ENCODE measurements at regions not wholly inside any gene's neighbourhood (a gene's known extent, or its start where the extent isn't known, plus 50 kb on each side); places are given as distances from the start of the nearest gene placed in this dataset.

GRCh38 chr17:5896215-5896614 is 174.0 kb upstream of the WSCD1 start:
- ATAC-seq (no peak), DNase-seq (ENCODE audit: low spot score) (no peak)
- Mint-ChIP-seq H3K27ac (no peak overlapping the region), H3K4me3 (no peak overlapping the region), H3K27me3 (ENCODE audit: insufficient read depth, low read depth, poor library complexity) (peaks cover 6% of the 10 kb centered on the region), H3K4me1 (peaks cover 36% of the 10 kb centered on the region), H3K9me3 (peaks cover 13% of the 10 kb centered on the region), H3K36me3 (ENCODE audit: low read depth) (peaks cover 11% of the 10 kb centered on the region)
- H3K27ac ChIP-seq (ENCODE audit: low read depth) = no peak overlapping the region
- H4K20me1 ChIP-seq (replicated peaks; ENCODE audit: insufficient read depth) = no peaks in the 10 kb centered on the region
- no peak overlapping the region for H2AFZ ChIP-seq
- peaks cover 36% of the 10 kb centered on the region for H3K4me1 ChIP-seq (ENCODE audit: insufficient read depth)
- no peak overlapping the region for H3K4me3 ChIP-seq
- H3K4me2 ChIP-seq = no peak overlapping the region
- no peaks in the 10 kb centered on the region for H3K79me2 ChIP-seq (replicated peaks; ENCODE audit: insufficient read depth)
- no peaks in the 10 kb centered on the region for H3K27me3 ChIP-seq (ENCODE audit: insufficient read depth)
- peaks cover 9% of the 10 kb centered on the region; the same call in 1 of the 2 replicates for H3K9me2 ChIP-seq (ENCODE audit: insufficient read depth)
- TF ChIP-seq NANOG (IDR thresholded peaks at IDR 0.05; ENCODE audit: borderline replicate concordance) (no peak), ZNF462 (CRISPR knock-in tag; IDR thresholded peaks at IDR 0.05) (no peak), ZNF114 (CRISPR knock-in tag; IDR thresholded peaks at IDR 0.05) (no peak), POLR2AphosphoS5 (IDR thresholded peaks at IDR 0.05; ENCODE audit: low read depth) (no peak), STAT1 (IDR thresholded peaks at IDR 0.05; ENCODE audit: unreplicated experiment) (no peak), CREB1 (CRISPR knock-in tag; IDR thresholded peaks at IDR 0.05; ENCODE audit: low read depth) (no peak), ETS1 (IDR thresholded peaks at IDR 0.05) (no peak), JUNB (IDR thresholded peaks at IDR 0.05; ENCODE audit: unreplicated experiment) (no peak), ZNF331 (CRISPR knock-in tag; IDR thresholded peaks at IDR 0.05; ENCODE audit: low read depth) (no peak), EZH2 (IDR thresholded peaks at IDR 0.05; ENCODE audit: low read depth, unreplicated experiment) (no peak), EZH2phosphoT487 (IDR thresholded peaks at IDR 0.05; ENCODE audit: unreplicated experiment) (no peak)
- TF ChIP-seq, protein P1, sequence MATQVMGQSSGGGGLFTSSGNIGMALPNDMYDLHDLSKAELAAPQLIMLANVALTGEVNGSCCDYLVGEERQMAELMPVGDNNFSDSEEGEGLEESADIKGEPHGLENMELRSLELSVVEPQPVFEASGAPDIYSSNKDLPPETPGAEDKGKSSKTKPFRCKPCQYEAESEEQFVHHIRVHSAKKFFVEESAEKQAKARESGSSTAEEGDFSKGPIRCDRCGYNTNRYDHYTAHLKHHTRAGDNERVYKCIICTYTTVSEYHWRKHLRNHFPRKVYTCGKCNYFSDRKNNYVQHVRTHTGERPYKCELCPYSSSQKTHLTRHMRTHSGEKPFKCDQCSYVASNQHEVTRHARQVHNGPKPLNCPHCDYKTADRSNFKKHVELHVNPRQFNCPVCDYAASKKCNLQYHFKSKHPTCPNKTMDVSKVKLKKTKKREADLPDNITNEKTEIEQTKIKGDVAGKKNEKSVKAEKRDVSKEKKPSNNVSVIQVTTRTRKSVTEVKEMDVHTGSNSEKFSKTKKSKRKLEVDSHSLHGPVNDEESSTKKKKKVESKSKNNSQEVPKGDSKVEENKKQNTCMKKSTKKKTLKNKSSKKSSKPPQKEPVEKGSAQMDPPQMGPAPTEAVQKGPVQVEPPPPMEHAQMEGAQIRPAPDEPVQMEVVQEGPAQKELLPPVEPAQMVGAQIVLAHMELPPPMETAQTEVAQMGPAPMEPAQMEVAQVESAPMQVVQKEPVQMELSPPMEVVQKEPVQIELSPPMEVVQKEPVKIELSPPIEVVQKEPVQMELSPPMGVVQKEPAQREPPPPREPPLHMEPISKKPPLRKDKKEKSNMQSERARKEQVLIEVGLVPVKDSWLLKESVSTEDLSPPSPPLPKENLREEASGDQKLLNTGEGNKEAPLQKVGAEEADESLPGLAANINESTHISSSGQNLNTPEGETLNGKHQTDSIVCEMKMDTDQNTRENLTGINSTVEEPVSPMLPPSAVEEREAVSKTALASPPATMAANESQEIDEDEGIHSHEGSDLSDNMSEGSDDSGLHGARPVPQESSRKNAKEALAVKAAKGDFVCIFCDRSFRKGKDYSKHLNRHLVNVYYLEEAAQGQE (IDR thresholded peaks at IDR 0.05; ENCODE audit: unreplicated experiment) = no peak
- TF ChIP-seq, protein P2, sequence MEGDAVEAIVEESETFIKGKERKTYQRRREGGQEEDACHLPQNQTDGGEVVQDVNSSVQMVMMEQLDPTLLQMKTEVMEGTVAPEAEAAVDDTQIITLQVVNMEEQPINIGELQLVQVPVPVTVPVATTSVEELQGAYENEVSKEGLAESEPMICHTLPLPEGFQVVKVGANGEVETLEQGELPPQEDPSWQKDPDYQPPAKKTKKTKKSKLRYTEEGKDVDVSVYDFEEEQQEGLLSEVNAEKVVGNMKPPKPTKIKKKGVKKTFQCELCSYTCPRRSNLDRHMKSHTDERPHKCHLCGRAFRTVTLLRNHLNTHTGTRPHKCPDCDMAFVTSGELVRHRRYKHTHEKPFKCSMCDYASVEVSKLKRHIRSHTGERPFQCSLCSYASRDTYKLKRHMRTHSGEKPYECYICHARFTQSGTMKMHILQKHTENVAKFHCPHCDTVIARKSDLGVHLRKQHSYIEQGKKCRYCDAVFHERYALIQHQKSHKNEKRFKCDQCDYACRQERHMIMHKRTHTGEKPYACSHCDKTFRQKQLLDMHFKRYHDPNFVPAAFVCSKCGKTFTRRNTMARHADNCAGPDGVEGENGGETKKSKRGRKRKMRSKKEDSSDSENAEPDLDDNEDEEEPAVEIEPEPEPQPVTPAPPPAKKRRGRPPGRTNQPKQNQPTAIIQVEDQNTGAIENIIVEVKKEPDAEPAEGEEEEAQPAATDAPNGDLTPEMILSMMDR (conservative IDR thresholded peaks at IDR 0.05; ENCODE audit: low read depth in 2 of 2) = no peak
- no peaks in the 10 kb centered on the region; the same call in 1 of the 2 replicates for H3K36me3 ChIP-seq (ENCODE audit: insufficient read depth)
- peaks cover 5% of the 10 kb centered on the region; the same call in 1 of the 2 replicates for H3F3A ChIP-seq (replicated peaks; ENCODE audit: low read depth)
